Stimulated activated CD4-positive, alpha-beta T cell treated with anti-CD3 and anti-CD28 coated beads, Interleukin-4, amount 100 ng/mL, for 4 hours (primary cell): ENCODE measurements at regions not wholly inside any gene's neighbourhood (a gene's known extent, or its start where the extent isn't known, plus 50 kb on each side); places are given as distances from the start of the nearest gene placed in this dataset.

ENCODE experiments used
- DNase-seq, 2 experiments: peaks; one replicate each; pipeline ENCODE4 v3.0.0-alpha.2; 2020

GRCh38 chr11:15705891-15706290 lies 591.2 kb downstream of the INSC start:
- no peak for DNase-seq

- no peak for DNase-seq
Measured at GRCh38 chr11:15707194-15707593, 592.5 kb downstream of the INSC start.

GRCh38 chr11:15707971-15708370 lies 593.2 kb downstream of the INSC start:
- DNase-seq: no peak

- no peak for DNase-seq
Measured at GRCh38 chr11:15710580-15711275, 596.0 kb downstream of the INSC start.

- no peak for DNase-seq
Measured at GRCh38 chr11:15711311-15711710, 596.6 kb downstream of the INSC start.

GRCh38 chr11:15714641-15715399 lies 600.1 kb downstream of the INSC start:
- no peak for DNase-seq

GRCh38 chr11:15716550-15716949 lies 601.8 kb downstream of the INSC start:
- DNase-seq: no peak

GRCh38 chr11:15720460-15720859 lies 605.7 kb downstream of the INSC start:
- DNase-seq: no peak

GRCh38 chr11:15723966-15724365 lies 609.2 kb downstream of the INSC start:
- no peak for DNase-seq

- no peak for DNase-seq
Measured at GRCh38 chr11:15724601-15725000, 609.9 kb downstream of the INSC start.

- no peak for DNase-seq
Measured at GRCh38 chr11:15725246-15725645, 610.5 kb downstream of the INSC start.

- DNase-seq: no peak
Measured at GRCh38 chr11:15726221-15726746, 611.6 kb downstream of the INSC start.

GRCh38 chr11:15726893-15727519 lies 612.3 kb downstream of the INSC start:
- no peak for DNase-seq

GRCh38 chr11:15727520-15727914 lies 612.8 kb downstream of the INSC start:
- DNase-seq: no peak

GRCh38 chr11:15728207-15728606 lies 613.5 kb downstream of the INSC start:
- no peak for DNase-seq

GRCh38 chr11:15730263-15730994 lies 615.7 kb downstream of the INSC start:
- DNase-seq: no peak

- DNase-seq: no peak
Measured at GRCh38 chr11:15730995-15731385, 616.3 kb downstream of the INSC start.

GRCh38 chr11:15735706-15736105 lies 620.6 kb downstream of the SOX6 start:
- no peak for DNase-seq

- no peak for DNase-seq
Measured at GRCh38 chr11:15737320-15737719, 619.0 kb downstream of the SOX6 start.

- no peak for DNase-seq
Measured at GRCh38 chr11:15738931-15739330, 617.4 kb downstream of the SOX6 start.

- DNase-seq: no peak
Measured at GRCh38 chr11:15742626-15743519, 613.5 kb downstream of the SOX6 start.

GRCh38 chr11:15744693-15745092 lies 611.7 kb downstream of the SOX6 start:
- no peak for DNase-seq
